GM19035 (cell line): ENCODE measurements at regions not wholly inside any gene's neighbourhood (a gene's known extent, or its start where the extent isn't known, plus 50 kb on each side); places are given as distances from the start of the nearest gene placed in this dataset.

ENCODE experiments used
- ATAC-seq: cut with Tn5 transposase; IDR thresholded peaks from one replicate; pipeline ENCODE4 v1.9.1; 2021; ENCODE audit not compliant: unreplicated experiment

DNA sequence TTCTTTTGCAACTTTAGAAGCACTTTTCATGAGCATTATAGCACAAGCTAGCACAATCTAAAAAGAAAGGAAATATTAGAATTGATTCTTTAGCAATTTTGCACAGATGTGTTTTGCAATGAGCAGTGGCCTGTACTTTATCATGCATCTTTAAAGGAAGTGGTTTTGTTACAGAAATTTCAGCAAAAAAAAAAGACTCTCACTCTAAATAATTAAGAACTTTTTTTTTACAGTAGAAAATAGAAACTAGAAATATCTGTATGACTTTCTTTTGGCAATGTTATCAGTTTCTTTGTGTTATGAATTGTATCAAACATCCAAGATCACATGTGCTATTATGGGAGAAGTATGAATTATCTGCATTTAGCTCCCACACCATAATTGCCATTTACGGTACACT lies 195.7 kb upstream of the KLF6 start:
- no peak for ATAC-seq

DNA sequence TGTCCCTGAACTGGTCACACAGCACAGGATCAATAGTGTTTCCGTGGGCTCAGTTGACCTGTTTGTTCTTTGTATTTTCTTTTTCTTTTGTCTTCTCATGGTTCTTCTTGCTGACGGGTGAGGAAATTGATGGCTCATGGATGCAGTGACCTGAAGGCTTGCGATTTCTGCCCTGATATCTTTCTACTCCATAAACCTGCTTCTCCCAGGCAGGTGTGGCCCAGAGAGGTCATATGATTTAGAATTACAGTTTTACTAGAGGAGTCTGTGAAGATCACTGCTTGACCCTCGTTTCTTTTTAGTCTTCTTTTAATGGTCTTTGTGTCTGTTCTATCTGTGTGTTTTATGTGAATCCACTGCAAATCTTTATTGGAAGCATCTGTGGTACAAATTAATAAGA lies 195.1 kb upstream of the KLF6 start:
- no peak for ATAC-seq

DNA sequence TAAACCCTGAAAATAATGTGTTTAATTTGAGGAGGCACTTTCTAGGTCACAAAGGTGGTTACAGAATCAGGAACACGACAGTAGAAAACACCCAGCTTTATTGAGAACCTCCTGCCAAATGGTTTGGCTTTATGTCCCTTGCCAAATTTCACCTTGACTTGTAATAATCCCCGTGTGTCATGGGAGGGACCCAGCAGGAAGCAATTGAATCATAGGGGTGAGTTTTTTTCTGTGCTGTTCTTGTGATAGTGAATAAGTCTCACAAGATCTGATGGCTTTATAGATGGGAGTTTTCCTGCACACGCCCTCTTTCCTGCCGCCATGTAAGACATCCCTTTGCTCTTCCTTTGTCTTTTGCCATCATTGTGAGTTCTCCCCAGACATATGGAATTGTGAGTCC lies 193.8 kb upstream of the KLF6 start:
- ATAC-seq: no peak

DNA sequence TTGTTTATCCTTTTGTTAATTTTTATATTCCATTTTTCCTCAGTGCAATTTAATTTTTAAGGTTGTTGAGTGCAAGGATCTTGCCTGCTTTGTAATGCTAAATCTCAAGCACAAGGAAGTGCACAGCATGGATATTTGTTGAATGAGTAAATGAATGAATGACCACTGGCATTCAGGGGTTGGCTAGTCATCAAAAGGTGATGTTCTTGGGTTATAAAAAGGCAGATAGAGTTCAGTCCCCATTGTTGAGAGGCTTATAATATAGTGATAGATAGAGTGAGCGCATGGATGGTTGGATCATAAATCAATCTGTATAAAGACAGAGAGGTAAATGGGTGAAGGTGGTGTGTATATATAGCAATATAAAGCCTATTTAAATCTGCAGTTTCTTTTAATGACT lies 193.2 kb upstream of the KLF6 start:
- no peak for ATAC-seq

DNA sequence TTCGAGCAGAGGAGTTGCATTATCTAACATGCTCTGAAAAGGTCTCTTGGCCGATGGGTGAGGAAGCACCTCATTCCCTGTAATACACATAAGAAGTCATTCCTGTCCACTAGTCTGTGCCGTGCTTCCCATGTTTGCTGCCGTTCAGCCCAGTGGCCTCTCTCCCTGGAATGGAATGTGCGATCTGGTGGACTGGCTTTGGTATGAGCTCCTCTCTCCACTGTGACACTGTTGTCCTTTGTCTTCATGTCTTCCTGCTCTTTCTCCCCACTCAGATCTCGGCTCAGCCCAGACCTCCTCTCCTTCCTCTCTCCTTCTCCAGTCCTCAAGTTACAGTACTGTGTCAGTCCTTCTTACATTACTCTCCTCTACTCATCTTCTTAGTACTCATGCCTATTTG lies 192.8 kb upstream of the KLF6 start:
- ATAC-seq: no peak

DNA sequence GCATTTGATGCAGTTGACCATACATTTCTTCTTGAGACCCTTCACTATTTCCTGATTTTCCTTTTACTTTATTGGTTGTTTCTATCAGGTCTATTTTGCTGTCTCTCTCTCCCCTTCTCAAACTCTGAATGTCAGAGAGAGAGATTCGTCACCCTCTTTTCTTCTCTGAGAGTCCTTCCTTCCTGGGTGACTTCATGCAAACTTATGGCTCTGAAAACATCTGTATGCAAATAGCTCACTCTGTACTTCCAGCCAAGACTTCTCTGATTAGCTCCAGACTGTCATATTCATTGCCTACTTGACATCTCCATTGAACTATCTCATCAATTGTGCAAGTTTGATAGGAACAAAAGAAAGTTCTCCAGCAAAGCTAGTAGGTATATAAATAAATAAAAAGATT lies 191.7 kb upstream of the KLF6 start:
- ATAC-seq: no peak

DNA sequence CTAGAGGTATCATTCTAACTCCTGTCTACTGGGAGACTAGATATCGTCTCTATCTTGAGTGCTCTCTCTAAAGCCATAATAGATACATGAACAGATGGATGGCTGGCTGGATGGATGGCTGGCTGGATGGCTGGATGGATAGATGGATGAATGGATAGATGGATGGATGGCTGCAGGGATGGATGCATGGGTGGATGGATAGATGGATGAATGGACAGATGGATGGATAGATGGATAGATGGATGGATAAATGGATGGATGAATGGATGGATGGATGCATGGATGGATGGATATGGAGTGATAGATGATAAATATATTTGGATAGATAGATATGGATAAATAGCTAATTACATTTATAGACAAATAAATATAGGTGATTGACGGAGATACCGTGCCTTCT lies 191.2 kb upstream of the KLF6 start:
- no peak for ATAC-seq

DNA sequence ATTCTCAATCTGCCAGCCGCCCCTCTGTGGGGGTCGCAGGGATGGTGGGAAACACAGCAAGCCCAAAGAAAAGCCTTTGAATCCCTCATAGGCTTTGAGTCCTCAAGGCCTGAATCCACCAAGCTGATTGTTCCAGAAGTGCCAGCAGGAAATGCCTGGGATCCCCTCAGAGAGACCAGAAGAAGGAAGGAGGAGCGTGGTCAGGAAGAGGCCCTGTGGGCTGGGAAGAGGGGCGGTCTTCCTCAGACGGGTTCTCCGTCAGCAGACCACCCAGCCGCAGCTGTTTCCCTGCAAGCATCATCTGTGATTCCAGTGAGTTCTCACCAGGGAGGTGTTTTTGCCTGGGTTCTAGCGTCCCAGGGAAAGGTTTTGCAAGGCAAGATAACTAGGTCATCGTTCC lies 190.0 kb upstream of the KLF6 start:
- ATAC-seq: no peak

DNA sequence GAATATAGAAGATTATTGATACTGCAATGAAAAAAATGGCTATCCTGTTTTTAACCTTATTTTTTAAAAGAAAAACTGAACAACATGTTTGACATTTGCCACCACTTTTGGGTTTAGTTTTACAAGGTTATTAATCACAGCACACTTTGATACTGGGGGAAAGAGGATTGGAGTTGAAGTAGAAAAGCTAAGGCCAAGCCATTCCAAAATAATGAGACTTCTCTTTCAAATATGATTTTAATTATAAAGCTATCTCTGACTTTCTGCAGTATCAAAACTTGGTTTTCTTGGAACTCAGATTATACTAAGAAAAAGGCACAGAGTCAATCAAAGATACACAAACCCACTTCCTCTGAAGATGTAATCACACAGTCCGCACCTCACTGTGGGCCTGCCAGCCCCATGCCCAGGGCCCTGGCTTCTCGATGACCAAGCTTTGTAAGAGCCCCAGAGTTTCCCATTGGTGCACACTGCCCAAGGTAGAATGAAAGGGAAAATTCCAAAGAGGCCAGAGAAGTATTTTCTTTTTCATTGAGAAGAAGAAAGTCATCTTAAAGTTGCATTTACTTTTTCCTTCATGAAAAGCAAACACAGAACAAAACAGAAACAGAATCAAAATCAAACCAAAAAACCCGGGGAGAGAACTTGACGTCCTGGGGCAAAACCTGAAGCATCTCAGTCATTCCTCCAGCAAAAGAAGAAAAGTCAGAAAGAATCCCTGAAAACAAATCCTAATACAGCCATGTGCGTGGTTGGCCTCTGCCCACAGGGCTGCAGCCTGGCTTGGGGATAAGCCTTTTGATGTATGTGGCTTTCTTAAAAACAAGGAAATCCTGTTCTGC lies 187.7 kb upstream of the KLF6 start:
- no peak for ATAC-seq

DNA sequence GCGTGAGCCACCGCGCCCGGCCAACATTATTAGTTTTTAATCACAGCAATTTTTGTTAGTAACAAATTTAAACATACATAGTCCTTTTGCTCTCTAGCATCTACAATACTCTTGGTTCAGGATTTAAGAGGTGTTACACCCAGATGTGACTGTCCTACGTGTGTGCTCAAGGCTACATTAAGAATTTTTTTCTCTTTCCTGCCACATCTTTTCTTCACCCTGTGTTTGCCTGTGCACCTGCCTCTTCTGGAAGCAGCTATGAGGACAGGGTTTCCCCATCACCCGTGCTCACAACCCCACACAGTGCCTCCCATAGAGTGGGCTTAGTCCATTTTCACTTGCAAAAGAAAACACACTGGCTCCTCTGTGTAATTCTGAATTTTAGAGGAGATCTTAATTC lies 186.7 kb upstream of the KLF6 start:
- ATAC-seq: no peak

DNA sequence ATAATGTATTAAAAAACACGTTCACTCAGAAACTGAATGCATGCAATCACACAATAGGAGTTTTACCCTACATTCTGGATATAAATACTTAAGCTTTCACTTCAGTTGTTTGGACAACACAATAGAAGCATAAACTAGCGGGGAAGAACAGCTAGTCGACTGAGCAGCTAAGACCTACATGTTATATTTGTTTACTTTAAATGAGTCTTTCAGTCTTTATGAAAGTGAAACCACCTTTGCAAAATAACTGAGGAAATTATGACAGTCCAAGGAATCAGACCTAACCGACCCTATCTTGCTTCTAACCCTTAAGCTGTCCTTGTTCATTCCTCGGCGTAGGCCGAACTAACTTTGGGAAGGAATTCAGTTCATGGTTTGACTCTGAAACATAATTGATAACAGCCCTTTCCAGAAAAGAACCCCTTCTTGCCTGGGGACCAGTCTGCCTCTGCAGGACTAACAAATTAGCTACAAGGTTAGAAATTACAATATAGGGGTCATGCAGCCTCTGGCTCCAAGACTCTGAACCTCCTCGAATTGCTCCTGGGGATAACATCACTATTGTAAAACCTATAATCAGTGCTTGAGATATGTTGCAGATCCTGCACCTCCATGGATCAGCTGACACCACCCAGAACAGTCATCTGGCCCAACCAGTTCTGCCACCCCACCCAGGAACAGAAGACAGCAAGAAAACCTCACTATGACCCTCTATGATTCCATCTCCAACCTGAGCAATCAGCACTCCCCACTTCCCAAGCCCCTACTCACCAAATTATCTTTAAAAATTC lies 185.1 kb upstream of the KLF6 start:
- no peak for ATAC-seq

DNA sequence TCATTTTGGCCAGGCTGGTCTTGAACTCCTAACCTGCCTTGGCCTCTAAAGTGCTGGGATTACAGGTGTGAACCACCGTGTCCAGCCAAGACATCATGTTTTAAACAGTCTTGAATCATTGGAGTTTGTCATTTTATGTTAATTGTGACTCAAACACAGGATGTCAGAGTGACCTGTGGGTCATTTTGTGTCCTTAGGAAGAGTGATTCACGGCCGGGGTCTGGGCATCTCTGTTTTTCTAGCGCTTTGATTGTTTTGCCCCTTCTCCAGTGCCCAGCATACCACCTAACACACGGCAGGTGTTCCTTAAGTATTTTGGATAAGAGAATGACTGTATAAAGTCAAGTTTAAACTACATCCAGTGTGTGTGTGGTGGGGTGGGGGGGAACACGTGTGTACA lies 183.7 kb upstream of the KLF6 start:
- ATAC-seq: no peak

DNA sequence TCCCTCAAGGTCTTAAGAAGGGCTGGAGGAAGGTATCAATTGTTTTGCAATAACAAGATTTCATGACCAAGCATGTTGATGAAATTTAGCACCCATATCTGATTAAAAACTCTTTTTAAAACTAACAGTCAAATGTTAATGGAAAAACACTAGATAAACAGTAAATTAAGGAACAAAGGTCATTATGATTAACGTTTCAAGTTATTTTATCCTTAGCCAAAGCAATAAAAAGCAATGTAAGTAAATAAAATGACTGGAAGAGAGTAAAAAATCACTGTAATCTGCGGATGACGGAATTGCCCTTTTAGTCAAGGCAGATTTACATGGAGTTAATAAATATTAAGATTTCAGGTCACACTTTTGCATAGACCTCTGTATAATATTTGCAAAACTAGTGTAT lies 179.5 kb upstream of the KLF6 start:
- ATAC-seq: no peak

DNA sequence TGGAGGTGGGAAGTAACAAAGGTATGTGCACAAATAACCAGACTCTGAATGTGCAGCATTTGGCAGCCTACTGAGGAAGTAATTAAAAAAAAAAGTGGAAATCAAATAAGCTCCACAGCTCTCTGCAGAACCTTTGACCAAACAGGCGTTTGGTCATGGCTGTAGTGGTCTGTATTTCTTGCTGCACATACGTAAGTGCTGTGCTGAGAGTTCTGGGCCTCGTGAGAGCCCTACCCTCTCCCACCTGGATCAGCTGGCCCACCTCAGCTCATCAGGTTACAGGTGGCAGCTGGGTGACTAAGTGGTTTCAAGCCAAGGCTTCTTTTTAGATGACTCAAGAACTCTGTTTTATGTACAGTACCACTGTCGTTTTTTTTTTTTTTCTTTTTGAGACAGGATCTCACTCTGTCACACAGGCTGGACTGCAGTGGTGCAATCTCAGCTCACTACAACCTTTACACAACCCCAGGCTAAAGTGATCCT lies 178.2 kb upstream of the KLF6 start:
- no peak for ATAC-seq

DNA sequence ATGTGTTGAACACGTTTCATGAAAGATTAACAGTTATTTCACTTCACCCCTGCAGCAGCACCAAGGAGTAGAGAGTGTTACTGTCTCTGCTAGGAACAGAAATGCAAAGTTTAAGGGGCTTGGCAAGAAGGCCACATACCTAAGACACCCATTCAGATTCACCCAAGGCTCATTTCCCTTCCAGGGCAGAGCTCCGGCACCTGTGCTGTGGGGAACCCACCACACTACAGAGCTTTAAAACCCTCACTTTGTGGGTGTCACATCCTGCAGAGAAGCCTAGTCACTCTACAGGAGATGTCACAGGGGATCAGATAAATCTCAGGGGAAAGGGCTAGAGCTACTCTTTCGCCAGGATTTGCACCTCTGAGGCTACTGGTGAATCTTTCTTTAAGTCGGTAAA lies 176.1 kb upstream of the KLF6 start:
- ATAC-seq: no peak

DNA sequence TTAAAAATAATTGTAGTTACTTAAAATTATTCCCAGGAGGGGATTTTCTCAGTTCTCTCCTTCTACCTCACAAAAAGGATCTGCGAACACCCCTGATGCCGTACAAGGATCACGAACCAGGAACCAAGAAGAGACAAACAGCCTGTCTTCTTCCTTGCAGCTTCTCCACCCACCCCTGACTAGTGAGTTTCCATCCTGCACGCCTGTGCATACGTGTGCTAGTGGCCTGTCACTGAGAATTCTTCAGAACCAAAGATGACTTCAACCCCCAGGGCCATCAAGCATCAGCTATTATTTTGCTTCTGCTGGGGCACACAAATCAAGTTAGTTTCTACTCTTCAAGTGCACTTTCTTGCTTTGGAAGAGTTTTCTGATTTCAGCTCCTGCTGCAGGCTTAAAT lies 175.5 kb upstream of the KLF6 start:
- no peak for ATAC-seq

DNA sequence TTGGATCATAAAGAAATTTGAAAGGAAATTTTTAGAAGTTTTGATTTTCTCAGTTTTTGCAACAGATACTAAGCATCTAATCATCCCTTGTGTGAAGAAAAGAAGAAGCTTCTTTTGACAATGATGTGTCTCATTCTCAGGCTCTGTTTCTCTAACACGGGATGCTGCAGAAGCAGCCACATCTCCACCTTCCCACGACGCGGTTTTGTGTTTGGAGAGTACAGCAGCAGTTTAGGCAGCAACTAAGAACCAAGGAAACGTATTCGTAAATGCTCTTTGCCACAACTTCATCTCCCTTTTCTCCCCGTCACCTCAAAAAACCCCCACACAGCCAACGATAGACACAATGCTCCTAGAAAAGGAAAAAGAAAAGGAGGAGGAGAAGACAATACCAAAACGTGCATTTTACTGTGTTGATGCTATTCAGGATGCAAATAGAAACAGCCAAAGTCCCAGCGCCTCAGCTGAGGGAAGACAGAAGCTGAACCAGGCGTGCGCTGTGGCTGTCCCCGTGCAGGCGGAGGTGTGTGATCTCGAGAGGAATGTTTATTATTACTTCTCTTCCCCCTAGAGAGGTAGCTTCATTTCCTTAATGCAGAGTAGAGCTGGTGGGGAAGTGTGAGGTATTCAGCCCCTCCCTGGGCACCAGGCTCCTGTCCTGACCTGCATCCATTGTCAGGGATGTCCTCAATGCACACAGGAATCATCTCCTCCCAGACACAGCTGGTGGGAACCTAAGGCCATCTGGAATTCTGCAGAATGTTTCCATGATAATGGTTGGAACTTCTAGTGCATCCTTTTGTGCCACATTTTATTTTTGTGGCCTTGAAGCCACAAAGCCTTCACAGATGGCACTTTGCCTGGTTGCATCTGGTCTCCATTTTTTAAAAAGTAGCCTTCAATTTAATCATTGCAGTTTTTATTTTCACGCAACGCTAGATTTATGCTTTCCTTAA lies 174.6 kb upstream of the KLF6 start:
- no peak for ATAC-seq

DNA sequence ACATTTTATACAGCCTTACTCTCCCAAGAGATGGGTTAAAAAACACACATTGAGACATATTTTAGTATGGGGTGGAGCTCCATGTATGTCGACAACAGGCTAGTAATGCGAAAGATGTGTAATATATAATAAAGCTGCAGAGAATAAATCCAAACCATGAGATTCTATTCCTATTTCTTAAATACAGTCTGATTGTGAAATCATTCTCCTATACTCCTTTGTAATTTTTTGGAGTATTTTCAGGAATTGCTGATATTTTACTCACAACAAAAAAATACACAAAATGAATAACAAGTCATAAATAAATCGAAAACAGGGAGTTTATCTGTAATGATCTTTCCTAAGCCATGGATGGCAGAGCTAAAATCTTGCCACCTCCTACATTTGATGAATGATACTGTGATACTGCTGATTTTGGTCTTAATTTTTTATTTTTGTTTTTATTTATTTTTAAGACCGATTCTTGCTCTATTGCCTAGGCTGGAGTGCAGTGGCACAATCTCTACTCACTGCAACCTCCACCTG lies 173.5 kb upstream of the KLF6 start:
- ATAC-seq: no peak

DNA sequence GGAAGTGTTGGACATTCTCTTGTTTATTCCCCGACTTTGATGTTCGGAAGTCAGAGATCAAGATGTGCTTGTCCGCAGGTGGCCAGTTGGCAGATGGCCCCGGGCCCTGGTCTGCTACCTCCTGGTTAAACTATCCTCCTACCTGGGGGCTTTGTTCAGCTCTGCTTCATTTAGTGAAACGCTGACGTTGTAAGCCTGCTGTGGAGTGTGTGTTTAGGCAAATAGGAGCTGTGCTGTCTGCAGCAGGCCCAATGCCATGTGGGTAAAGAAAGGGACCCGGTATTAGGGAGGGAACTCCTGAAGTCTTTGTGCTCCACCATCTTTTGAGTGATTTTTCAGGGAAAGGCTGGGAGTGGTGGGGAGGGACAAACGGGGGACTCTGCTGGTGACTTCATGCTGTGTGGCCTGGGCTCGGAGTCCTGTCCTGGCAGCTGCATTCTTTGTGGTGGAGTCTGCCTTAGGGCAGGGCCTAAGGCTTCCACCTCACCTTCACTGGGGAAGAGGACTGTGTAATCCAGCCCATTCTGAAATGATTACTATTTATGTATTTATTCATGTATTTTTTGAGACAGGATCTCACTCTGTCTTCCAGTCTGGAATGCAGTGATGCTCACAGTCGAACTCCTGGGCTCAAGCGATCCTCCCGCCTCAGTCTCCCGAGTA lies 171.1 kb upstream of the KLF6 start:
- ATAC-seq: no peak

DNA sequence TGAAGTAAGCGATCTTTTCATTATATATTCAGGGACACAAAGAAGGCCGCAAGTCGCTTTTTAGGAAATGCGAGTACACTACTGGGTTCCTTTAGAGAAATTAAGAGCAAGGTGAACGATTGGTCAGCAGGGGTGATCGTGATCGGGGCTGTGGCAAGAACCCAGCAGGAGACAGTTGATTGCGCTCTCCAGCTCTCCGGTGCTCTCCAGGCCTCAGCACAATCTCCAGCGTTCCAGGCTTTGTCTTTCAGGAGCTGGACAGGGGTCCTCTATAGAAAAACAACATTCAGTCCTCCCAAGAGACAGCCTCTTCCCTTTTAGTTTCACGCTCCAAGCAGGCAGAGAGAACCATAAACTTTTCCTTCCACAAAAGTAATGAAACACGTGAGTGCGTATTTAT lies 170.5 kb upstream of the KLF6 start:
- no peak for ATAC-seq

DNA sequence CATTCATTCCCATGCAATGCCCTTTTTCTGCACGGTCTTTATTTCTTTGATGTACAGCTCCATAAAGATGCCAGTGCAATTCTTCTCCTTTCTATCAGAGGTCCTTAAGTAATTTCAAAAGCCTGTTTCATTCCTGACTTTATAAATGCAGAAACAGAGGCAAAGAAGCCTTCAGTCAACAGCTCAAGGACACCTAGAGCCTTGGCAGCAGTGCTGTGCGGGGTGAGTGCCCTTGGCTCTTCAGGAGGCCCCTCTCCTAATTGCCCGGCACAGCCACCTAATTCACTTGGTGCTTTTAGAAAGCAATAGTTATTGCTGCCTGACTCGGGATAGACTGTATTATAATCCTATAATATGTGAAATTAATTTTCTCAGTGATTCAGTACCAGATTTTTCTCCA lies 169.6 kb upstream of the KLF6 start:
- ATAC-seq: no peak
